ENCODE measurements at regions not wholly inside any gene's neighbourhood (a gene's known extent, or its start where the extent isn't known, plus 50 kb on each side); places are given as distances from the start of the nearest gene placed in this dataset.
A peak's percentile ranks its signal among the peaks of the same experiment; 100 is the strongest.

DNA sequence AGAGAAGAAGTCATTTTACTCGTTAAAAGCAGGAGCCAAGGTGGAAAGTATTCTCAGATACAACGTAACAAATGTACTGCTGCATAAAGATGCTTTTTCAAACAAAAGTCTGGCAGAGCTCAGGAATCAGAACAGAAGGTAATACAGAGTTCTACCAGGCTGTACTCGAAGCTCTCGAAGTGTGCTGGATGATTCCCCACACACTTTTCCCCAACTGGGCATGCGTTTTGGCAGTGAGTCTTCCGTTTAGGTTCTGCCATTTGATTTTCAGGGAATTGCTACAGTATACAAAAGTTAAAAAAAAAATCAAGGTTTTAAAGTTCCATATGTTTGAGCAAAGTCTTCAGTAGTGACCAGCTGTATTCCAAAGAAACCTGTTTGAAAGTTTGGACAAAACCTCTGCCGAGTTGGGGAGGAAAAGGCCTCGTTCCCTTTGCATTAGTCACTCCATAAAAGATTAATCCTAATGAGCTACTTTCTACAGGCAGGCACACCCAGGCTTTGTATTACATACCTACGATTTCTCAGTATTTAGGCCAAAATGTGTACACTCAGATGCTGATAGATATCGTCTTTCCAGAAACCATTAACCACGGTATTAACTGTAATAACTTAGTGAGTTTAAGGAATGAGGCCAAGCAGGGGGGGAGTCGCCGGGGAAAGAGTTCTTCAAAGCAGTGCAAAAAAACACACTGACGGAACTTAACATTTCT is 477.1 kb downstream of the LMO4 start:
- DNase-seq (ENCODE audit: low spot score), result peak; percentile 70
- no peak overlapping the region for H3K27ac ChIP-seq (ENCODE audit: low read depth, low read length, poor library complexity, severe bottlenecking)
- no peaks in the 10 kb centered on the region for H3K9me3 ChIP-seq (ENCODE audit: low read depth, low read length, poor library complexity, severe bottlenecking)
- peaks cover 5% of the 10 kb centered on the region for H3K4me1 ChIP-seq (ENCODE audit: insufficient read depth, low read length, poor library complexity, severe bottlenecking)
- no peaks in the 10 kb centered on the region for H3K36me3 ChIP-seq (ENCODE audit: insufficient read depth, low read length, poor library complexity, severe bottlenecking)
- no peak overlapping the region for H3K4me3 ChIP-seq (ENCODE audit: low read depth, low read length, poor library complexity, severe bottlenecking)
- no TSS peak for BruUV-seq (replicated peaks)
- ChIA-PET POLR2A (ENCODE audit: low non-redundant PET) (no interaction called here), CTCF (no interaction called here)
- H3K27me3 ChIP-seq (replicated peaks; ENCODE audit: insufficient read depth, low read depth, low read length, poor library complexity), result no peaks in the 10 kb centered on the region
- TF ChIP-seq EZH2 (IDR thresholded peaks at IDR 0.05; ENCODE audit: borderline replicate concordance, low read depth, low read length, poor library complexity, severe bottlenecking), result no peak
- TF ChIP-seq, protein P1, sequence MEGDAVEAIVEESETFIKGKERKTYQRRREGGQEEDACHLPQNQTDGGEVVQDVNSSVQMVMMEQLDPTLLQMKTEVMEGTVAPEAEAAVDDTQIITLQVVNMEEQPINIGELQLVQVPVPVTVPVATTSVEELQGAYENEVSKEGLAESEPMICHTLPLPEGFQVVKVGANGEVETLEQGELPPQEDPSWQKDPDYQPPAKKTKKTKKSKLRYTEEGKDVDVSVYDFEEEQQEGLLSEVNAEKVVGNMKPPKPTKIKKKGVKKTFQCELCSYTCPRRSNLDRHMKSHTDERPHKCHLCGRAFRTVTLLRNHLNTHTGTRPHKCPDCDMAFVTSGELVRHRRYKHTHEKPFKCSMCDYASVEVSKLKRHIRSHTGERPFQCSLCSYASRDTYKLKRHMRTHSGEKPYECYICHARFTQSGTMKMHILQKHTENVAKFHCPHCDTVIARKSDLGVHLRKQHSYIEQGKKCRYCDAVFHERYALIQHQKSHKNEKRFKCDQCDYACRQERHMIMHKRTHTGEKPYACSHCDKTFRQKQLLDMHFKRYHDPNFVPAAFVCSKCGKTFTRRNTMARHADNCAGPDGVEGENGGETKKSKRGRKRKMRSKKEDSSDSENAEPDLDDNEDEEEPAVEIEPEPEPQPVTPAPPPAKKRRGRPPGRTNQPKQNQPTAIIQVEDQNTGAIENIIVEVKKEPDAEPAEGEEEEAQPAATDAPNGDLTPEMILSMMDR (conservative IDR thresholded peaks at IDR 0.05; ENCODE audit: low read depth, low read length), result no peak
- intact Hi-C loops (cut with micrococcal nuclease; ENCODE audit: unreplicated experiment), result no loop called here

DNA sequence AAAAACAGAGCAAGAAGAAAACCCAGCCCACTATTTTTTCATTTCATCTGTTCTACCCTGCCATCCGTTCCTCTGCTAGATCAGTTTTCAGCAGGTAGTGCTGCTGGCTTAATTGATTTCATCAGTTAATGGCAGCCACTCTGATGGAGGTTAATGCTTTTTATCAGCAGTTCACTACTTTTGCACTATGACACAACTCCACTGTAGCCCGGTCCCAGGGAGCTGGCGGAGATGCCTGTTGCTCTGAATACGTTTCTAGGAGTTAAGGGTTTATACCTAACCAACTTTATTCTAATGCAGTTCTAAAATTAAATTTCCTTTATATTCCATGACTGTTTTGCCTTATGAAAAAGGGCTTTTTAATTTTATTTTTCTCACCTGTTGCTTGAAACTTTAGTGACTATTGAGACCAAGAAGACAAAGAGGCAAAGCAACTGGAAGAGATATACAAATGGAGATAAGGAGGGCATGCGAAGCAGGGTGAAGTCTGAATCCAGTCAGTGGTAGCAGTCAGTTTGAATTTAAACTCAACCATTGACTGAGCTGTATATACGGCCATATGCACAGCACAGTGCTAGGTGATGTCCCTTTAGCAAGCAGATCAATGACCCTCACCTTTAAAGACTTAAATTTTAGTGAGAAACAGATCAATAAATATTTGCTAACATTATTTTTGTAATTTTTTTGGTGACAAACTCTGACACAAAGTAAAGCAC is 477.9 kb downstream of the LMO4 start:
- intact Hi-C loops (cut with micrococcal nuclease; ENCODE audit: unreplicated experiment), result no loop called here
- Histone ChIP-seq H3K27me3 (replicated peaks; ENCODE audit: insufficient read depth, low read depth, low read length, poor library complexity) (no peaks in the 10 kb centered on the region), H3K36me3 (ENCODE audit: insufficient read depth, low read length, poor library complexity, severe bottlenecking) (no peaks in the 10 kb centered on the region), H3K4me3 (ENCODE audit: low read depth, low read length, poor library complexity, severe bottlenecking) (no peak overlapping the region), H3K4me1 (ENCODE audit: insufficient read depth, low read length, poor library complexity, severe bottlenecking) (peaks cover 5% of the 10 kb centered on the region), H3K9me3 (ENCODE audit: low read depth, low read length, poor library complexity, severe bottlenecking) (no peaks in the 10 kb centered on the region), H3K27ac (ENCODE audit: low read depth, low read length, poor library complexity, severe bottlenecking) (no peak overlapping the region)
- POLR2A ChIA-PET (ENCODE audit: low non-redundant PET), result no interaction called here
- BruUV-seq (replicated peaks), result no TSS peak
- TF ChIP-seq, protein P1 (conservative IDR thresholded peaks at IDR 0.05; ENCODE audit: low read depth, low read length), result no peak
- TF ChIP-seq EZH2 (IDR thresholded peaks at IDR 0.05; ENCODE audit: borderline replicate concordance, low read depth, low read length, poor library complexity, severe bottlenecking), result no peak
- no peak for DNase-seq (ENCODE audit: low spot score)
- CTCF ChIA-PET, result no interaction called here

DNA sequence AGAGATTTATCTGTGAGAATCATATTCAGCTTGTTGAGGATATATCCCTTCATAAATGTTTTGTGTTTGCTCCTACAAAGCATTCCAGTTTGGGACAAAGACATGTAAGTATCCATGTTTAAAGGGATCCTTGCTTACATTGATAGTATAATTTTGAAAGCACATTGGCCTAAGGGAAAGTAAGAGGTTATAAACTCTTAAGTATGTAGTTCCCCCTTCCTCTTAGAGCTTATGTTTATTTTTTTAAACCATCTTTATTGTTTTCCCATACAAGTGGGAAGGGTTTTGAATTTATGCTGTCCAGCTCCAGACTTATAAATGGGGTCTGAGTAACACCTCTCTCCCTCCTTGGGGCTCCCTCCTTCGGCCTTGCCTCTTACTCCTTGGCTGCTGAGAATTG is 481.5 kb downstream of the LMO4 start:
- H3K27ac ChIP-seq (ENCODE audit: low read depth, low read length, poor library complexity, severe bottlenecking), result no peak overlapping the region
- H3K9me3 ChIP-seq (ENCODE audit: low read depth, low read length, poor library complexity, severe bottlenecking), result no peaks in the 10 kb centered on the region
- ChIA-PET POLR2A (ENCODE audit: low non-redundant PET) (no interaction called here), CTCF (no interaction called here)
- DNase-seq (ENCODE audit: low spot score), result no peak
- TF ChIP-seq, protein P1 (conservative IDR thresholded peaks at IDR 0.05; ENCODE audit: low read depth, low read length), result no peak
- no peak for TF ChIP-seq EZH2 (IDR thresholded peaks at IDR 0.05; ENCODE audit: borderline replicate concordance, low read depth, low read length, poor library complexity, severe bottlenecking)
- H3K27me3 ChIP-seq (replicated peaks; ENCODE audit: insufficient read depth, low read depth, low read length, poor library complexity), result no peaks in the 10 kb centered on the region
- intact Hi-C loops (cut with micrococcal nuclease; ENCODE audit: unreplicated experiment), result no loop called here
- no peaks in the 10 kb centered on the region for H3K36me3 ChIP-seq (ENCODE audit: insufficient read depth, low read length, poor library complexity, severe bottlenecking)
- BruUV-seq (replicated peaks), result no TSS peak
- H3K4me3 ChIP-seq (ENCODE audit: low read depth, low read length, poor library complexity, severe bottlenecking), result no peak overlapping the region
- H3K4me1 ChIP-seq (ENCODE audit: insufficient read depth, low read length, poor library complexity, severe bottlenecking), result peaks cover 11% of the 10 kb centered on the region

Data from A673 (cell line).